Neuron (in vitro differentiated cells): ENCODE measurements at regions not wholly inside any gene's neighbourhood (a gene's known extent, or its start where the extent isn't known, plus 50 kb on each side); places are given as distances from the start of the nearest gene placed in this dataset.

Experiments
- H2AFZ ChIP-seq: one replicate; pipeline ENCODE4 v1.6.1; 2013; ENCODE audit warnings: low read depth, mild to moderate bottlenecking, inconsistent platforms, low read length, moderate library complexity
- H3K27me3 ChIP-seq: one replicate; pipeline ENCODE4 v1.6.1; 2013; ENCODE audit warnings: low read length; ENCODE audit not compliant: insufficient read depth
- H3K36me3 ChIP-seq: one replicate; pipeline ENCODE4 v1.6.1; 2013; ENCODE audit warnings: low read length; ENCODE audit not compliant: insufficient read depth
- H3K4me1 ChIP-seq: one replicate; pipeline ENCODE4 v1.6.1; 2013; ENCODE audit warnings: low read length; ENCODE audit not compliant: insufficient read depth
- H3K4me3 ChIP-seq: 2 replicates; pipeline ENCODE4 v1.5.1; 2013; ENCODE audit warnings: mild to moderate bottlenecking, low read length, moderate library complexity
- H3K9me3 ChIP-seq: one replicate; pipeline ENCODE4 v1.6.1; 2013; ENCODE audit warnings: low read length

DNA sequence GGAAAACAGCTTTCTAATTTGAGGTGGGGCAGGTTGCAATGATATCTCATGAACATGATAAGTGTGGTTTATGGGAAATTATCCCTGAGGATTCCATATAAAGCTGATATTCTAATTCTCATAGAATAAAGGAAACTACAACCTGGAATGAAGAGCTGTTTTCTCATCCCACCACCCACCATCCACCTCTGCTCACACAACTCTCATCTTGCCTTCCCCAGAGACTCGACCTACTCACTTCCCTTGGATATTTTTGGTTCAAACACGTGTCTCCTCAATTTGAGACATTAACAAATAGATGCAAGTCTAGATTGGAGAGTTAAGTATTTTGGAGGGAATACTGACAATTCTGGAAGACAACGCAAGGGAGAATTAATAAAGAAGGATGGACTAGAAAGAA lies 490.9 kb downstream of the TMEM182 start:
- Histone ChIP-seq H3K4me3 (no peak overlapping the region), H3K4me1 (peaks cover 11% of the 10 kb centered on the region), H3K9me3 (peaks cover 2% of the 10 kb centered on the region)

DNA sequence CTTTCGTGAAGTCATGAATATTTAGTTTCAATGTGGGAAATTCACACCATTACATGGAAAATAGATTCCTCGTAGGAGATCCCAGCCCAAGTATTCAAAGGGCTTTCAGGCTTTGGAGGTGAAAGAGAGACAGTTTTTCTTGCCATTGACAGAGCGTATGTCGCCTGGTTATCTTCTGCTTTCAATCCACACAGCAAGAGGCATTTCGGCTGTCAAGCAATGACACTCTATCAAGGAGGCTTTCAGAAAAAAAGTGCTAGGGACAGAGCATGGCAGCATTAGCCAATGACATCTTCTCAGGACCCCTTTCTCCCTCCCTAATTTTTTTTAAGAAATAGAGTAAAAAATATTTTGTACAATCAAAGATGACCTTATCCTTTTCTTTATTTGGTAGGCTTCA lies 492.8 kb downstream of the TMEM182 start:
- Histone ChIP-seq H2AFZ (no peak overlapping the region), H3K36me3 (no peaks in the 10 kb centered on the region), H3K4me1 (peaks cover 11% of the 10 kb centered on the region), H3K27me3 (no peaks in the 10 kb centered on the region), H3K9me3 (peaks cover 2% of the 10 kb centered on the region), H3K4me3 (no peak overlapping the region)

More for the DNA sequence above, 490.9 kb downstream of the TMEM182 start:
- Histone ChIP-seq H3K36me3 (no peaks in the 10 kb centered on the region), H2AFZ (no peak overlapping the region), H3K27me3 (no peaks in the 10 kb centered on the region)

DNA sequence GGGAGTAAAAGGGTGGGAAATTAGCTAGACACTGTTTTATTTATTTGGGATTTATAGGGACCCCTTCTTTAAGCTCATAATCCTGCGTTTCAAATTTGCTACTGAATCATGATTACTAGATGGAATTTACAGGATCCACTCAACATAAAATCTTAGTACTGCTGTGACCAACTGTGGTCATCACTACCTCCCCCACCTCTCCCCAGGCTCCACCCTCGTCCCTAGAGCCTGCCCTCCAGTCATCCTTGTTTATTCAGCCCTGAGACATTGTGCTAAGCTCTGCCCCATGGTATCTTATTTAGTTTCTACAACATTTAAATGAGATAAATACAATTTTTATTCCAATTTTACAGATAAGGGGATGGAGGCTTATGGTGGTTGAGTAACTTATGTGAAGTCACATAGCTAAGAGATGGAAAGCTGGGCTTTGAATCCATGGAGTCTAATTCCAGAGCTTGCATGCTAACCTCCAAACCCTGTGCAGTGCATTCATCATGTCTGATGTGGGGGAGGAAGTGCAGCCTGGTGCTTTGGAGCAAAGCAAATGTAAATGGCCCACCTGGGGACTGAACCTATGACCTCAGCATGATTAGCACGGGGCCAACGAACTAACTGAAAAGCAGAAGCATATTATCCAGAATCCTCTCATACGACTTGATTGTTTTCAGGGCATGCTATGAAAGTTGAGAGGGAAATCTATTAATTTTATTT lies 502.4 kb downstream of the TMEM182 start:
- H3K36me3 ChIP-seq, result no peaks in the 10 kb centered on the region
- no peak overlapping the region for H3K4me3 ChIP-seq
- no peaks in the 10 kb centered on the region for H3K9me3 ChIP-seq
- peaks cover 7% of the 10 kb centered on the region for H3K4me1 ChIP-seq
- H3K27me3 ChIP-seq, result no peaks in the 10 kb centered on the region
- H2AFZ ChIP-seq, result no peak overlapping the region

- H3K4me1 ChIP-seq, result peaks cover 7% of the 10 kb centered on the region
- no peaks in the 10 kb centered on the region for H3K9me3 ChIP-seq
- H2AFZ ChIP-seq, result no peak overlapping the region
- H3K4me3 ChIP-seq, result no peak overlapping the region
- no peaks in the 10 kb centered on the region for H3K36me3 ChIP-seq
- H3K27me3 ChIP-seq, result no peaks in the 10 kb centered on the region
Observed at GRCh38 chr2:103265521-103265920, 503.7 kb downstream of the TMEM182 start.

- Histone ChIP-seq H3K9me3 (no peaks in the 10 kb centered on the region), H2AFZ (no peak overlapping the region), H3K36me3 (no peaks in the 10 kb centered on the region), H3K27me3 (no peaks in the 10 kb centered on the region), H3K4me1 (peaks cover 6% of the 10 kb centered on the region), H3K4me3 (no peak overlapping the region)
Observed at GRCh38 chr2:103268841-103269498, 507.1 kb downstream of the TMEM182 start.

DNA sequence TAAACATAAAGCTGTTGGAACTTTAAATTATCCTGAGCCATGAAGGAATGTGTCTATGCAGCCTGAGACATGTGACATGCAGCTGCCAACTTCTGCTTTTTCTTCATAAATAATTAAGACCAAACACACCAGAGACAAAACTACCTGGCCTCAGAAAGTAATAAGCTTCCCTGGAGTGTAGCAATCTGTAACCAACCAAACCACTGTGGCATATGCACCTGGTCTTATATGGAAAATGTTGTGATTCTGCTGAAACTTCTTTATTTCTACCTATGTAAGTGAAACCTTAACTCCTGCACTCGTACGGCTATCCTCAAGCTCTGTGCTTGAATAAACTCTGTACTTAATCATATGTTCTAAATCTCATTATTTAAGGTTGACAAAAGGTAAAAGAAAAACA lies 515.0 kb downstream of the TMEM182 start:
- H3K9me3 ChIP-seq, result no peaks in the 10 kb centered on the region
- no peaks in the 10 kb centered on the region for H3K4me1 ChIP-seq
- H3K4me3 ChIP-seq, result no peak overlapping the region
- H2AFZ ChIP-seq, result no peak overlapping the region
- no peaks in the 10 kb centered on the region for H3K36me3 ChIP-seq
- H3K27me3 ChIP-seq, result no peaks in the 10 kb centered on the region

- peaks cover 24% of the 10 kb centered on the region for H3K4me1 ChIP-seq
- H3K4me3 ChIP-seq, result no peak overlapping the region
- no peaks in the 10 kb centered on the region for H3K27me3 ChIP-seq
- H2AFZ ChIP-seq, result no peak overlapping the region
- H3K36me3 ChIP-seq, result no peaks in the 10 kb centered on the region
- H3K9me3 ChIP-seq, result no peaks in the 10 kb centered on the region
Observed at GRCh38 chr2:103284750-103285149, 522.9 kb downstream of the TMEM182 start.

DNA sequence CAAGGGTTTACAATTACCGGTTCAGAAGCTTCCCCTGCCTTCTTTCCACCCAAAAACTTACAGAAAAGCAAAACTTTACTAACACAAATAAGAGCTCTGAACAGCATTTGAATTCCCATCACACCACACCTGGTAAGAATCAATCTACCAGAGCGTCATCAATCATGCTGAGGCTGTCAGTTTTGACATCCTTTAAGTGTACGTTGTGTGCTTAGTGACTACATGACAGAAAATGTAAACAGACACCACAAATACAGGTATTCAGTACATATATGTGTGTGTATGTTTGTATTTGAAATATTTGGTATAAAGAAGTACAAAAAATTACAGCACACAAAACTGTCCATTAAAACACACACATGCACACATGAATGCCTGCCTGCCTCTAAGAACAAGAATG lies 523.5 kb downstream of the TMEM182 start:
- Histone ChIP-seq H3K4me3 (no peak overlapping the region), H3K27me3 (no peaks in the 10 kb centered on the region), H3K9me3 (no peaks in the 10 kb centered on the region), H3K36me3 (no peaks in the 10 kb centered on the region), H3K4me1 (peaks cover 30% of the 10 kb centered on the region), H2AFZ (no peak overlapping the region)

DNA sequence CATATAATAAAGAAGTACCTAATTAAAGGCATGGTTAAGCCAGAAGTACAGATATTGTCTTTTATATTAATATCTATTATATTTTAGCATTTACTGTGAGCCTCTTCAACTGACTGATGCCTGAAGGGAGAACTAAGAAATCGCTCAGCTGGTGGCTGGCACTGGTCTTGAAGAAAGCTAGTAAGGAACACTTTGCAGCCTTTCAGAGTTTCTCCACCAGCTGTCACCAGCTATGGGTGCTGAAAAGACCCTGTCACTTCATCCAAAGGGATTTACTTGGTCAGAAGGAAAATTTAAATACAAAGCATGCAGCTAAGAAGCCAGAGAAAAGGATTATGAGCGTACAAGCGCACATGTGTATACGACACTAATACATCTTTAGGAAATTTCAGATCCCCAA lies 525.9 kb downstream of the TMEM182 start:
- Histone ChIP-seq H3K9me3 (no peaks in the 10 kb centered on the region), H3K27me3 (no peaks in the 10 kb centered on the region), H2AFZ (no peak overlapping the region), H3K4me1 (peaks cover 35% of the 10 kb centered on the region), H3K36me3 (no peaks in the 10 kb centered on the region), H3K4me3 (no peak overlapping the region)

DNA sequence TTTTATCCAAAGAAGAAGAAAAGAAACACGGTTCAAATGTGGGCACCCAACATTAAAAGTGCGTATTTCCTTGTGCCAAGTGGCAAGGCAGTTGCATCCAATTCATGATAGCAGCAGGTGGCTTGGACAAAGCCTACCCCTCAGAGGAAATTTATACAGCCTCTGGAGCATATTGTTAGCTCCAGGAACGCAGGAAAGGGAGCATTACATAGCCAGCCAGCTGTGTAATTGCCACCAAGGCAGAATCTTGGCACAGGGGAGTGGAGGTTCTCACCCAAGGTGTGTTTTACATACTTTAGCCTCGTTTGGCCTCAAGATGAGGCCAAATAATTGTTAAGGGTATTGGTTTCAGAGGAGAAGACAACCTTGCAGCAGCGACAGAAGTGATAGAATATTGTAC lies 526.9 kb downstream of the TMEM182 start:
- H2AFZ ChIP-seq, result no peak overlapping the region
- H3K4me1 ChIP-seq, result peaks cover 44% of the 10 kb centered on the region
- H3K27me3 ChIP-seq, result no peaks in the 10 kb centered on the region
- H3K4me3 ChIP-seq, result no peak overlapping the region
- H3K9me3 ChIP-seq, result no peaks in the 10 kb centered on the region
- no peaks in the 10 kb centered on the region for H3K36me3 ChIP-seq

GRCh38 chr2:103289105-103289725 lies 527.4 kb downstream of the TMEM182 start:
- peaks cover 49% of the 10 kb centered on the region for H3K4me1 ChIP-seq
- H3K4me3 ChIP-seq, result no peak overlapping the region
- no peaks in the 10 kb centered on the region for H3K36me3 ChIP-seq
- no peaks in the 10 kb centered on the region for H3K27me3 ChIP-seq
- no peak overlapping the region for H2AFZ ChIP-seq
- no peaks in the 10 kb centered on the region for H3K9me3 ChIP-seq

- Histone ChIP-seq H3K4me3 (no peak overlapping the region), H3K27me3 (no peaks in the 10 kb centered on the region), H3K36me3 (no peaks in the 10 kb centered on the region), H3K9me3 (peaks cover 2% of the 10 kb centered on the region), H2AFZ (no peak overlapping the region), H3K4me1 (peaks cover 56% of the 10 kb centered on the region)
Observed at GRCh38 chr2:103292573-103292972, 530.7 kb downstream of the TMEM182 start.

- Histone ChIP-seq H3K4me1 (peaks cover 50% of the 10 kb centered on the region), H3K4me3 (no peak overlapping the region), H3K9me3 (peaks cover 2% of the 10 kb centered on the region), H3K27me3 (no peaks in the 10 kb centered on the region), H2AFZ (peak overlapping the region; percentile 49), H3K36me3 (no peaks in the 10 kb centered on the region)
Observed at GRCh38 chr2:103293067-103293741, 531.4 kb downstream of the TMEM182 start.
